ENCODE measurements at regions not wholly inside any gene's neighbourhood (a gene's known extent, or its start where the extent isn't known, plus 50 kb on each side); places are given as distances from the start of the nearest gene placed in this dataset.

DNA sequence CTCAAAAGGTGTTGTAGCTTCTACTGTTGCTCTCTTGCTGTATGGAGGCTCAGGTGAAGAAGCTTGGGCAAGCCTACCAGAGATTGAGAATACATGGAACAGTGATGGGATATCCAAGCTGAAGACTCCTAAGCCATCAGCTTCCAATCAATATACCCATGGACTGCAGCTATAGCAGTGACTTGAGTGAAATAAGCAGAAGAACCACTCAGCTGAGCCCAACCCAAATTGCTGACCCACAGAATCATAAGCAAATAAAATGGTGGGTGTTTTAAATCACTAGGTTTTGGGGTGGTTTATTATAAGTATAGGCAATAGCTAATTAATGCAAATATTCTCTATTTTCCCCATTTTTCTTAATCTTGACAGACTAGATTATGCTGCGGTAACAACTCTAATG, 147.7 kb upstream of the SALL1 start:
- TF ChIP-seq POLR2A (IDR thresholded peaks at IDR 0.05; ENCODE audit: low read depth, low read length), result no peak
- TF ChIP-seq, protein P1, sequence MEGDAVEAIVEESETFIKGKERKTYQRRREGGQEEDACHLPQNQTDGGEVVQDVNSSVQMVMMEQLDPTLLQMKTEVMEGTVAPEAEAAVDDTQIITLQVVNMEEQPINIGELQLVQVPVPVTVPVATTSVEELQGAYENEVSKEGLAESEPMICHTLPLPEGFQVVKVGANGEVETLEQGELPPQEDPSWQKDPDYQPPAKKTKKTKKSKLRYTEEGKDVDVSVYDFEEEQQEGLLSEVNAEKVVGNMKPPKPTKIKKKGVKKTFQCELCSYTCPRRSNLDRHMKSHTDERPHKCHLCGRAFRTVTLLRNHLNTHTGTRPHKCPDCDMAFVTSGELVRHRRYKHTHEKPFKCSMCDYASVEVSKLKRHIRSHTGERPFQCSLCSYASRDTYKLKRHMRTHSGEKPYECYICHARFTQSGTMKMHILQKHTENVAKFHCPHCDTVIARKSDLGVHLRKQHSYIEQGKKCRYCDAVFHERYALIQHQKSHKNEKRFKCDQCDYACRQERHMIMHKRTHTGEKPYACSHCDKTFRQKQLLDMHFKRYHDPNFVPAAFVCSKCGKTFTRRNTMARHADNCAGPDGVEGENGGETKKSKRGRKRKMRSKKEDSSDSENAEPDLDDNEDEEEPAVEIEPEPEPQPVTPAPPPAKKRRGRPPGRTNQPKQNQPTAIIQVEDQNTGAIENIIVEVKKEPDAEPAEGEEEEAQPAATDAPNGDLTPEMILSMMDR (IDR thresholded peaks at IDR 0.05; ENCODE audit: extremely low read depth in 1 of 2, insufficient read depth in 1 of 2, low read depth in 1 of 2, low read length in 2 of 2), result no peak
- no peak for TF ChIP-seq POLR2AphosphoS5 (IDR thresholded peaks at IDR 0.05; ENCODE audit: insufficient read depth, low read depth, low read length)
- TF ChIP-seq MYC (IDR thresholded peaks at IDR 0.05; ENCODE audit: low read depth, low read length), result no peak
- no peak for TF ChIP-seq EZH2 (IDR thresholded peaks at IDR 0.05; ENCODE audit: borderline replicate concordance, low read depth, low read length, severe bottlenecking)

Measured in endothelial cell of umbilical vein (primary cell).